ENCODE measurements at regions not wholly inside any gene's neighbourhood (a gene's known extent, or its start where the extent isn't known, plus 50 kb on each side); places are given as distances from the start of the nearest gene placed in this dataset.
"Not testable (repeated sequence)": the region's sequence is repeated elsewhere in the genome, so short reads cannot be mapped to it uniquely, and the experiment has no call there.

DNA sequence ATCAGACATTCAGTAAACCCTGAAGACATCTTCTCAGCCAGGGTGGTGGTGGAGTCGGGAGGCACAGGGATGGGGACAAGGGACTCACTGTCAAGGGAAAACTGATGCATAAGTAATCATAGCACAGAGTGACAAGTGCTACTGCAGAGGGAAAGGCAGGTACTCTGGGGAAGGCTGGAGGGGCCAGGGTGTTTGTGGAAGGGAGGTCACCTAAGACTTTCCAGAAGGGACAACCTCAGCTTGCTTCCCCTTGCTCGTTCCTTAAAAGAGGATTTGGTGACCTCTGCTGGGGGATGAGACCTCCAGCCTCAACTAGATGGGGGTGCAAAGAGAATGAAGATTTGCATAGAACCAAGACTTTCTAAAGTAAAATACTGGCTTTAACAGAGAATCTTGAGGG, 99.5 kb downstream of the SLC4A3 start:
- no peak for DNase-seq (ENCODE audit: low read depth in 2 of 2)

DNA sequence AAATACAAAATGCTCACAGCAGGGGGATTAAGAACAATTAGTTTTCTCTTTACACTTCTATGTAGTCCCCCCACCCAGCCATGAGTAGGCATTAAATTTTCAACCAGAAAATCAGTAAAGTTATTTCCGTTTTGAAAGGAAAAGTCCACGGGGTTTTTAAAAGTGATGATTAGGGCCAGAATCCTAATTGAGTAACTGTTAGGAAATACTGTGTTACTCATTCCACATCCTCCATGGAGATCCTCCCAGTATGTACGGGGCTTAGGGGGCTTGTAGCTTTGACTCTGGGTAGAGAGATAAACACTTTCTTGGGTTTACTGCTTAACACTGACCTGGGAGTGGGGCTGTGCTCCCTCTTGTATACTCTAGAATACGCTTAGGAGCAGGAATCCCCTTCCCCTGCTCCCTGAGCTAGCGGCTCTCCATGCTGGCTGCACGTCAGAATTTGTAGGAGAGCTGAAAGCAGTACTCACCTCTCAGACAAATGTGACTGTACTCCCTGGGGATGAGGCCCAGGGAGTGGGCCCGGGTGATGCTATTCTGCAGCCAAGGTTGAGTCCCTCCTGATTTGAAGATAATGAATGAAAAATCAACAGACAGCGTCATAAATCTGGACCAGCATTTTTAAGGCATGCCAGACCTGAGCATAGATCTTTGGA, 100.5 kb downstream of the SLC4A3 start:
- DNase-seq (ENCODE audit: low read depth in 2 of 2) = no peak

DNA sequence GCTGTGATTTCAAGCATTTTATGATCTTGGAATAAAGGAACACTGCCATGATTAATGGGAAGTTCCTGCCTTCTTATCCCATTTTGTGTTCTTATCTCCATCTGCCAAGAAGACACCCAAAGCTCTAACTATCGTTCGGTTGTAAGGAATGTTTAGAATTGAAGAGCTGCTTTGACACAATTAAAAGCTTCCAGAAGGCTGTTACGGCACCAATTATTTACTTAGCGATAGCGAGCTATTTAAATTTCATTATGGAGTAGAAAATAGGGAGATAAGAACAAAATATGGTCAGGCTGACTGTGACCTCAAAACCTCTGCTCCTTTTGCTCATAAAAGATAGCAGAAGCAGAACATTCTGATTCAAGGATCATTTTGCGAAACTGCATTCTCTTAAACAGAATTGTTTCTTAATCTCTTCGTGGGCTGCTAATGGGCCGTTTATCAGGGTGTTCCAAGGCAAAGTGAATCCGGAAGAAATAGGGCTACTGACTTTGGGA, 101.6 kb downstream of the SLC4A3 start:
- DNase-seq (ENCODE audit: low read depth in 2 of 2) = no peak

DNA sequence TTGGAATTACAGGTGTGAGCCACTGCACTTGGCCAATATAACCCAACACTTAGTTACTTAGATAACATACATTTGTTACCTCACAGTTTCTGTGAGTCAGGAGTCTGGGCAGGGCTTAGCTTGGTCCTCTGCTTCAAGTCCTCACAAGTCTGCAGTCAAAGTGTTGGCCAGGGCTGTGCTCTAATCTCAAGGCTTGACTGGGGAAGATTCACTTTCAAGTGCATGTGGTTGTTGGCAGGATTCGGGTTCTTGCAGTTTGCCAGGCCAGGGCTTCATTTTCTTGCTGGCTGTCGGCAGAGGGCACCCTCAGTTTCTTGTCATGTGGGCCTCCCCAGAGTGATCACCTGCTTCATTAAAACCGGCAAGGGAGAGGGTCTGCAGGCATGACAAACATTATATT, 103.7 kb downstream of the SLC4A3 start:
- DNase-seq (ENCODE audit: low read depth in 2 of 2) = no peak

DNA sequence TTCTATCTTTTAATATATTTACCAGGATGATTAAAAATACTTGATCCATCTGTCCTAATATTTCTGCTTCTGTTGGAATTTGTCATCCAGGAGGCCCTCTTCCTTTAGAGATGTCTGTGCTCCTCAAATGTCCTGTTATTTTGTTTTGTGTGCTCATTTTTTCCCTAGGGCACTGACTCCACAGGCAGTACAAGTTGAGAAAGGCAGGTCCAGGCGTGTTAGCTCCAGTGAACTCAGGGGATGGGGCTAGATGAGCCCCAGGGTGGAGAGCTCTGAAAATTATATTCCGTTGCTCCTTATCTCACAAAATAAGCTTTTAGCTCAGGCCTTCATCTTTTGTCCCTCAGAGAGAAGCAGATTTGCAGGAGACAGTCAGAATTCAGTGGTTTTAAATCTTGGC, 105.7 kb downstream of the SLC4A3 start:
- DNase-seq (ENCODE audit: low read depth in 2 of 2) = no peak

DNA sequence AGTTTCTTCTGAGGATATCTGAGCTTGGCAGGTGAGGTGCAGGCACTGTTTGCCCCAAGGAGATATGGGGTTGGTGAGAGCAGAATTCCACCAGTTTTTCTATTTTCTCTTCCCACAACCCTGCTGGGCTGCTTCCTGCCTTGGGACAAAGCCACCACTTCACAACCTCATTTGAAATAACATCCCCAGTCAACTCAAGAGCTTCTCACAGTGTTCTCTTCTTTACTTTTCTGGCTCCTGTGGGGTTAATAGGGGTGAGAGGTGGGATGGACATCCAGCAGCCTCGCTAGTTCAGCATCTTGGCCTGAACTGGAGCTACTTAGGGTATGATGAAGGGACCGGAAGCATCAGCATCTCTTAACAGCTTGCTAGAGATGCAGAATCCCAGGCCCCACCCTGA, 106.3 kb downstream of the SLC4A3 start:
- no peak for DNase-seq (ENCODE audit: low read depth in 2 of 2)

DNA sequence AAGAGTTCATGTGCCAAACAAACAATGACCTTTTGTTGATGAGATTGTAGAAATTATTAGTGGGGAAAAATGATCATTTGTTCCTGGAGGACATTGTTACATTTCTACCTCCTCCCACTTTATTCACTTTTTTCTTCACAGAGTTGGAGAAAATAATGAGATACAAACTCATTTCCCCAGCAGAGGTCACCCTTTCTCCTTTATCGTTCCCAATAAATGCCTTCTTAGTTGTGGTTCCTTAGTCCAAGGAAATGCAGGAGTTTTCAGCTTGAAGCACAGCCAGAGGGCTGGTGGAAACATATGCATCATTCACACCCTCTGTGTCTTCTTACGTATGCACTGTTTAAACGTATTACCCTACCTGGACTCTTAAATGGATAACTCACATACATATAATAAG, 108.8 kb downstream of the SLC4A3 start:
- DNase-seq (ENCODE audit: low read depth in 2 of 2) = no peak

DNA sequence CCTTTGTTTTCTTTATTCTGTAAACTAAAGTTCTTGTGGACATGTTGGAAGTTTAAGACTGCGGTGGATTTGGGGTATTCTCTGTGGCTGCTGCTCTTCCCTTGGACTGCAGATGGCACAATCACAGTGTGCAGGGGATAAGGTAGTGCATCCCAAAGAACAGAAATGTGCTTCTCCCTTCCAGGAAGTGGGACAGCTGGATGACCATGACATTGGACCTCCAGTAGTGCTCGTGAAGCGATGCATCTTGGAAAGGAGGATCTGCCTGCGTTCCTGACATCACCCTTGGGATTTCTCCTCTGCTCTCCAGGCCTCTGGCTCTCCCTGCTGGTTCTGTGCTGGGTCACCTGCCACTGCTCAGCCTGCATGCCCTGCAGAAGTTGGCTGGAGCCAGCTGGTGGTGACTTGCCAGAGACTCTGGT, 109.9 kb downstream of the SLC4A3 start:
- DNase-seq (ENCODE audit: low read depth in 2 of 2) = no peak

DNA sequence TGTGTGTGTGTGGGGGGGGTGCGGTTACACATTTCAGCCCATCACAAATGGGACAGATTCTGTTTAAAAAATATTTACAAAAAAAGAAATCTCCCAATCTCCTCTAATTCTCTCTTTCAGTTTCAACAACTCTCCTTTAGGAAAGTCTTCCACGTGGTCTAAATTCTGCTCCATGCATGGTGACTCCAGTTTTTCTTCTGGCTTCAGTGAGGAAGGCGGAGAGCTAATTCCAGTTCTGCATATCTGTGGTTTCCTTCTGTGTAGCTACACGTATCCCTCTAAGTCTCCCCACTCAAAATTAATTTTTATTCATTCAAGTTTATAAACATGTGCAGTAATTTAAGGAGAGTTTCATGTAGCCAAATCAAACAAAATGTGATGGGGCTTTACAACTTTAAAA, 111.6 kb downstream of the SLC4A3 start:
- no peak for DNase-seq (ENCODE audit: low read depth in 2 of 2)

DNA sequence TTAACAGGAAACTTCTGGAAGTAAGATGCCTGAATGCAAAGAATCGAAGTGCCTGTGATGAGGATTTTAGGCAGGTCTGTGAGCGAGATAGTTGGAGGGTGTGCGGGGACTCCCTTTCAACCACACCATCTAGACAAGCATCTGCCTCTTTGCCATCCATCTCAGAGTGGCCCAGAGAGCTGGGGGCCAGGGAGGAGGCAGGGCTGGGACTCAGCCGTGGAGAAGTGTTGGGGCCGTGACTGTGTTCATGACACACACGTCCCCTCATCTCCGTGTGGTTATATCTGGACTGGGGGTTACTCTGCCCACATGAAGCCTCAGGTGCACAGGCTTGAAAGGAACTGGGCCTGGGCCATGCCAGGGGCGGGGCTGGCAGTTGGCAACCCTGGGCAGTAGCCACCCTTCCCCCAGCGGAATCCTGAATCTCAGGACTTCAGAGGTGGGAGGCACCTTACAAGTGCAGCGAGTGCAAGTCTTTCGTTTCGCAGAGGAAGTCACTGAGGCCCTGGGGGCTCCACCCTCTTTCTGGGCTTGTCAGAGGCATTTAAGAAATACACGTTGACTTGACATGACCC, 112.5 kb downstream of the SLC4A3 start:
- no peak for DNase-seq (ENCODE audit: low read depth in 2 of 2)

DNA sequence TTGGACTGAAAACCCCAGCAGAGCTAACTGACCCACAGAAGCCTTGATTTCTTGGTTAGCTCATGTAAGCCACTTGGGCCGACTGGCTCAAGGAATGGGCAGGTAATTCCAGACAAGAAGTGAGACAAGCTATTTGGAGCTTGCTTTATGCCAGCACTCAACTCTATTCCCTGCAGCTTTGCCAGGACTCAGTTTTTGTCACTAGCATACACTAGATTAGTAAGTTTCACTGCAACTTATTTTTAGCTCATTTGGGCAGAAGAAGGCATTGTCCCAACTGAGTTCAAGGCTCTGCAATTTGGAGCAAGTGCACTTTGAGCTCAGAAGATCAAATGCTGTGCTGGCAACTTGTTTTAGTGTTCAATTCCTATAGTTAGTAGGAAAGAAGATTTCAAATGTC, 116.1 kb downstream of the SLC4A3 start:
- no peak for DNase-seq (ENCODE audit: low read depth in 2 of 2)

DNA sequence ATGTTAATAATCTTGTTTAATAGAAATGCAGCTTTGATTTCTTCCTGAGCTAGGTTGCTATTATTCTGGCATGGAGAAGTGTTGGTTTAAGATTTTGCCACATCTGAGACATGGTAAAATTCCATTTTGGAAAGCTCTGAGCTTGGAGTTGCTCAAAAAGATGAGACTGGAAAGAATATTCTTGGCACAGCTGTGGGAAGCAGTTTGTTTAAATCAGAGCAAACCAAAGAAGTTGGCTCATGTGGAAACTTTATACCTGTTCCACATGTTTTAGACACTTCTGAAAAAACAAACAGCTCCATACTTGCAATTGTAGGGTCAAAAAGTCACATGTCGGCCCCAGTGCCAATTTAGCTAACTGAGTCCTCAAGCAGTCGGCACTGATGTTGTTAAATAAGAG, 116.6 kb downstream of the SLC4A3 start:
- no peak for DNase-seq (ENCODE audit: low read depth in 2 of 2)

DNA sequence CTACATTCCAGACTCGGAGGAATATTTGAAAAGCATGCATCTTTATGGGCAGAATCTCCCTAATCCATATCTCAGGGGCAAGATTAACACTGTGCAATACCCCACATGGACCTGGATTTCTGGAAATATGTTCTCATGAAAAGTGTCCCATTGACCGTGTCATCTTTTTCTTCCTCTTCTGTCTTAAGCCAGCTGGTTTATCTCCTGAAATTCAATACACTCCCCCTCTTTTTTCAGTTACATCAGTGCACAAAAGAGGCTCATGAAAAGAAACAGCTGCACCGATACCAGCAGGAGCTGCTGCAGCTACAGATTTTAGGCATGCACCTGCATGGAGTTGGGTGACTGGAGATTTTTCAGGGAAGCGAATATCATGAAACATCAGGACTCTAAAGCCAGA, 117.2 kb downstream of the SLC4A3 start:
- DNase-seq (ENCODE audit: low read depth in 2 of 2) = no peak

DNA sequence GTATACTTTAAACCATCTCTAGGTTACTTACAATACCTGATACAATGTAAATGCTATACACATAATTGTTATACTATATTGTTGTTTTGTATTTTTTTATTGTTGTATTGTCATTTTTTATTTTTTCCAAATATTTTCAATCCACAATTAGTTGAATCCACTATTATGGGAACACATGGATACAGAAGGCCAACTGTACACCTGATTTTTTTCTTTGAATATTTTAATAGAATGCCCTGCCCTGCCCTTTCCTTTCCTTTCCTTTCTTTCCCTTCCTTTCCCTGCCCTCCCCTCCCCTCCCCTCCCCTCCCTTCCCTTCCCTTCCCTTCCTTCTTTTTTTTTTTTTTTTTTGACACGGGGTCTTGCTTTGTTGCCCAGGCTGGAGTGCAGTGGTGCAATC, 120.2 kb downstream of the SLC4A3 start:
- no peak for DNase-seq (ENCODE audit: low read depth in 2 of 2)

DNA sequence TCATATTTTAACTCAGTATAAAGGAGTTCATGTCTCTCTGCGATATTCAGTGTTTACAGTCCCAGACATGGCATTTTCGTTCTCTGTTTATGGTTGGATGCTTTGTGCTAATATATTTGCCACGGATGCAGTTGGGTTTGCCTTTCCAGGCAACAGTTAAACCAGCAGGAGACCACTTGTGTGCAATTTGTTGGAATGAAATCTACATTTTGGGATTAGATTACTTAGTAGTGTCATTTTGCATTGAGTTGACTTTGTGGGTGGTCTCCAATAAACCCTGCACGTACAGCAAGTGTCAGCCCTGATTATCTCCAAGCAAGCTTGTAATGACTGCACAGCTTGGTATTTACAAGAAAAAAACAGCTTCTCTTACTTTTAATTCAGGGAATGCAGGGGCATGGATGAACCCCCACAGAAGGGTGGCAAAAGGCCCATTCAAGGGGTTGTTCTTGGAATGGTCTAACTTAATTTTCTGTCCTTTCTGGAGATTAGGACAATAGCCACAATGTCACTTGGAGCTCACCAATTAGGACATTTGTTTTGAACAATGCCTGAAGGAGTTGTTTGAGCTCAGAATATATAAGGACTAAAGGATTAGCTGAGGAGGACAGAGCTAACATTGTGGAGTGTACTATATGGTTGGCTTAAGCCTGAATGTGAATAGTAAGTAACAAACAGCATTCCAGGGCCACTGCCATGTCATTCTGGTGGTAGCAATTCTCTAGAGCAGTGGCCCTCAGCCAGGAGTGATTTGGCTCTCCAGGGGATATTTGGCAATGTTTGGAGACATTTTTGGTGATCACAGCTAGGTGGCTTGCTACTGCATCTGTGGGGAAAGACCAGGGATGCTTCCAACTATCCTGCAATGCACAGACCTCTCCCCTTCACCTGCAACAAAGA, 121.5 kb downstream of the SLC4A3 start:
- DNase-seq (ENCODE audit: low read depth in 2 of 2) = no peak

DNA sequence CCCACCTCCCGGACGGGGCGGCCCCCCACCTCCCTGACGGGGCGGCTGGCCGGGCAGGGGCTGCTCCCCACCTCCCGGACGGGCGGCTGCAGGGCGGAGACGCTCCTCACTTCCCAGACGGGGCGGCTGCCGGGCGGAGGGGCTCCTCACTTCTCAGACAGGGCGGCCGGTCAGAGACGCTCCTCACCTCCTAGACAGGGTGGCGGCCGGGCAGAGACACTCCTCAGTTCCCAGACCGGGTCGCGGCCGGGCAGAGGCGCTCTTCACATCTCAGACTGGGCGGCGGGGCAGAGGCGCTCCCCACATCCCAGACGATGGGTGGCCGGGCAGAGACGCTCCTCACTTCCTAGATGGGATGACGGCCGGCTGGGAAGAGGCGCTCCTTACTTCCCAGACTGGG, 123.7 kb downstream of the SLC4A3 start:
- not testable (repeated sequence) for DNase-seq (ENCODE audit: low read depth in 2 of 2)

DNA sequence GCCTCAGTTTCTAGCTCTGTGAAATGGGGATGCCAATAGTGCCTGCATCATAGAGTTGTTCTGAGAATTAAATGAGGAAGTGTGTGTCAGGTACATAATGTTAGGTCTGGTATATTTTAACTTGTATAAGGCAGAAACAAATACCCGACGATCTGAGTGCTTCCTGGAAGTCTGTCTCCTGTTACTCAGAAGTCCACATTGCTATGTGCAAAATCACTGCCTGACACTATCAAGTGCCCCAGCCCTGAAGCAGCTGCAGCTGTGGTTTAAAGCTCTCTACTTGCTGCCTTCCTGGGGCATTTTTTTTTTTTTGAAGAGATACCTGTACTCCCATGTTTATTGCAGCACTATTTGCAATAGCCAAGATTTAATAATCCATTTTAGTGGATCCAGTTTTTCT, 125.3 kb downstream of the SLC4A3 start:
- DNase-seq (ENCODE audit: low read depth in 2 of 2) = no peak

DNA sequence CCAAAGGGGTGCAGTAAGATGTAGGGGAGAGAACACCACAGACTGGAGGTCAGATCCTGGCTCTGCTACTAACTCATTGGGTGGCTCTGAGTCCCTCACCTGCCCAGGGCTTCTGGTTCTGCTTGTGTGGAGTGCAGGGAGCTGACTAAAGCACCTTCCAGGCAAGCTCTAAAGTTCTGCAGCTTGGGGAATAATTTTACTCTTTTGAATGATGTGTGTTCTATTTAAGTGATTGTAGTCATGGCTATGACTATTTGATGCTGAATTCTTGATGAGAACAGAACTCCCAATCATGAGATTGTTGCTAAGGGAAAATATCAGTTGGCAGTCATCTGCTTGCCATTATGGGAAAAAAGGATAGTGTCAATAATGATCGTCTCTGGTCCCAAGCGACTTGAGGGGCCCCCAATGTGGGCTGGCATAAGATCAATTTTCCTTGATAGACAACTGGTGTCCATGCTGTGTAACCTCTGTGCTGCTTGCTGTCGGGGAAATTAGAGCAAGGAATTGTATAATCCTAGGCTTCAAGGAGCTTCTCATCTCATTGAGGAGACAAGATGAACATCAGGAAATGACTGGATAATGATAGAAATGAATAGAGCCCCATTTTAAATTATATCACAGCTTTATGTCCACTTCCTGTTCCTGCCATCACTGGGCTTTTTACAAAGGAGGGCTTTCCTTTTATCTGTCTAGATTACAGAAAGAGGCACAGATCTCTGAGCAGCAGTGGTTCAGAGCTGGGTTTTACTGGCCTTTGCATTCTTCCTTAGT, 131.7 kb downstream of the SLC4A3 start:
- no peak for DNase-seq (ENCODE audit: low read depth in 2 of 2)

DNA sequence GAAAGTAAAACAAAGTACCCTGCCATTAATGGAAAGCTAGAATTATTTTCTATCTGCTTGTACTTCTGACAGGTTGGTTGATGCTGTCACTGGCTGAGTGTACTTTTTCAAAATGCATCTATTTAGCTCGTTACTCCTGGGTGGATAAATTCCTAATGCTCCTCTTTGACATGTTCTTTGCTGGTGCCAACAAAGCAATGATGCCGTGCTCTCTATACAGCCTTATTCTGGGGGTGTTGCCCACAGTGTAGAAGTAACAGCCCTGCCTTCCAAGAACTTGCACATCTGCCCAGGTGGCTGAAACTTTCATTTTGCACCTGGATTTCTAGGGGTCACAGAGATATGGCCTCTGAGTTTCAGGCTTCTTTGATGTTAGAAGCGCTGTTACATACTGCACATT, 132.4 kb downstream of the SLC4A3 start:
- no peak for DNase-seq (ENCODE audit: low read depth in 2 of 2)

DNA sequence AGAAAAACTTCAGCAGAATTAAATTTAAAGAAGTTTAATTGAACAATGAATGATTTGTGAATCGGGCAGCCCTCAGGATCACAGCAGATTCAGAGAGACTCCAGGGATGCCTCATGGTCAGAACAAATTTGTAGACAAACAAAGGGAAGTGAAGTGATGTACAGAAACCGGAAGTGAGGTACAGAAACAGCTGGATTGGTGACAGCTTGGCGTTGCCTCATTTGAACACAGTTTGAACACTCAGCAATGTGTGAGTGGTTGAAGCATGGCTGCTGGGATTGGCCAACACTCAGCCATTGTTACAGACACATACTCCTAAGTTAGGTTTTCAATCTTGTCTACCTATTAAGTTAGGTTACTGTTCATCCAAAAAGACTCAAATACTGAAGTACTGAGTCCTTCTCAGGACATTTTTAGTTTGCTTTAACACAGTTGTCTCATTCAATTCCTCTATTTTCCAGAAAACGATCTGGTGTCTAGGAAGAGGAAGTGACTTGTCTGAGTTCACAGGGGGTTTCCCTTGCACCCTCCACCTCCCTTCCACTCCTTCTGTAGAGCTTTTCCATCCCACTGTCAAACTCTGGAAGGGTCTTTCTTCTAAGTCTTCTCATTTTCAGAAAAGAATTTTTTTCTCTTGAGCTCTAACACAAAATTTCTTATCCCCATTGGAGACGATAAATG, 137.9 kb downstream of the SLC4A3 start:
- no peak for DNase-seq (ENCODE audit: low read depth in 2 of 2)

DNA sequence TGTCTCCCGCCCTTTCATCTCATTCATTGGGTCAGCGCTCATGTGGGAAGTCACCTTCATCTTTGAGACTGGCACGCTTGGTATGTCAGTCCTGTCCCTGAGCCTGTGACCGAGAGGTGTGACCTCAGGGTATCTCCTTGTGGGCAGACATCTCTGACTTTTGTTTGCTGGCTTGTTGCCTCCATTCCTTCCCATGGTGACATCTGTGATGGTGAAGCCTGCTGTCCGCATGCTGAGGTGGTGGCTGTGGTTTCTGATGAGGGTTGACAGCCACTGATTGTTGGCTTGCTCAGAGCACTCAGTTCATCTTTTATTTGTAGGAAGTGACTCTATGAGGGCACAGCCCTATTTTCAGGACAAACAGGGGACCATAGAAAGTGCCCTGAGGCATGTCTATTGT, 139.2 kb downstream of the SLC4A3 start:
- DNase-seq (ENCODE audit: low read depth in 2 of 2) = no peak
